ENCODE measurements at regions not wholly inside any gene's neighbourhood (a gene's known extent, or its start where the extent isn't known, plus 50 kb on each side); places are given as distances from the start of the nearest gene placed in this dataset.

DNA sequence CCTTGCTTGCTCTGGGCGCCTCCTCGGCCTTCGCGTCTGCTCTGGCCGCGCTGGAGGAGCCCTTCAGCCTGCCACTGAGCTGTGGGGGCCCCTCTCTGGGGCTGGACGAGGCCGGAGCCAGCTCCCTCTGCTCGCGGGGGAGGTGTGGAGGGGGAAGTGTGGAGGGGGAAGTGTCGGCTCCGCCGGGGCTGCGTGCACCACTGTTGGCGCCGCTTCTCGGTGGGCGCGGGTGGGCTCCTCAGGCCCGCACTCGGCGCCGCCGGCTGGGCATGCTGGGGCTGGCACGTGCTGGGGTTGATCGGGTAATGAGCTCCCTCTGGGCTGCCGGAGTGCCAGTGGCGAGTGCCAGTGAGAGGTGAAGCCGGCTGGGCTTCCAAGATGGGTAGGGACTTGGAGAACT lies 116.7 kb downstream of the CPXCR1 start:
- TF ChIP-seq, protein P1, sequence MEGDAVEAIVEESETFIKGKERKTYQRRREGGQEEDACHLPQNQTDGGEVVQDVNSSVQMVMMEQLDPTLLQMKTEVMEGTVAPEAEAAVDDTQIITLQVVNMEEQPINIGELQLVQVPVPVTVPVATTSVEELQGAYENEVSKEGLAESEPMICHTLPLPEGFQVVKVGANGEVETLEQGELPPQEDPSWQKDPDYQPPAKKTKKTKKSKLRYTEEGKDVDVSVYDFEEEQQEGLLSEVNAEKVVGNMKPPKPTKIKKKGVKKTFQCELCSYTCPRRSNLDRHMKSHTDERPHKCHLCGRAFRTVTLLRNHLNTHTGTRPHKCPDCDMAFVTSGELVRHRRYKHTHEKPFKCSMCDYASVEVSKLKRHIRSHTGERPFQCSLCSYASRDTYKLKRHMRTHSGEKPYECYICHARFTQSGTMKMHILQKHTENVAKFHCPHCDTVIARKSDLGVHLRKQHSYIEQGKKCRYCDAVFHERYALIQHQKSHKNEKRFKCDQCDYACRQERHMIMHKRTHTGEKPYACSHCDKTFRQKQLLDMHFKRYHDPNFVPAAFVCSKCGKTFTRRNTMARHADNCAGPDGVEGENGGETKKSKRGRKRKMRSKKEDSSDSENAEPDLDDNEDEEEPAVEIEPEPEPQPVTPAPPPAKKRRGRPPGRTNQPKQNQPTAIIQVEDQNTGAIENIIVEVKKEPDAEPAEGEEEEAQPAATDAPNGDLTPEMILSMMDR (IDR thresholded peaks at IDR 0.05; ENCODE audit: insufficient read depth, low read depth, low read length): no peak
- H3K27me3 ChIP-seq (ENCODE audit: control insufficient read depth, insufficient read depth, low read length): no peaks in the 10 kb centered on the region
- H3K36me3 ChIP-seq (ENCODE audit: control insufficient read depth, insufficient read depth, low read length): no peaks in the 10 kb centered on the region
- POLR2A ChIA-PET: no interaction called here
- CTCF ChIA-PET: no interaction called here
- no peak for DNase-seq (ENCODE audit: low read depth)
- H3K4me3 ChIP-seq (ENCODE audit: low read depth, low read length): no peak overlapping the region

DNA sequence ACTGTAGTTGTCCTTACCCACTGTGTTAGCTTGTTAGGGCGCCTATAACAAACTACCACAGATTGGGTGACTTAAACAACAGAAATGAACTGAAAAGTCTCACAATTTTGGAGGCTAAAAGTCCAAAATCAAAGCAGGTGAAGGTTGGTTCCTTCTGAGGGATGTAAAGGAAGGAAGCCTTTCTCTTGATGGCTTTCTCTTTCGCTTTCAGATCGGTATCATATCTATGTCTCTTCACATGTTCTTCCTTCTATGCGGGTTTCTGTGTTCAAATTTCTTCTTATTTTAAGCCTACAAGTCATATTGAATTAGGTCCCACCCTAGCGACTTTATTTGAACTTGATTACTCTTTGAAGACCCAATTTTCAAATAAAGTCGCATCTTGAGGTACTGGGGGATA lies 118.6 kb downstream of the CPXCR1 start:
- H3K36me3 ChIP-seq (ENCODE audit: control insufficient read depth, insufficient read depth, low read length): no peaks in the 10 kb centered on the region
- CTCF ChIA-PET: no interaction called here
- TF ChIP-seq, protein P1 (IDR thresholded peaks at IDR 0.05; ENCODE audit: insufficient read depth, low read depth, low read length): no peak
- DNase-seq (ENCODE audit: low read depth): no peak
- POLR2A ChIA-PET: no interaction called here
- H3K4me3 ChIP-seq (ENCODE audit: low read depth, low read length): no peak overlapping the region
- no peaks in the 10 kb centered on the region for H3K27me3 ChIP-seq (ENCODE audit: control insufficient read depth, insufficient read depth, low read length)

DNA sequence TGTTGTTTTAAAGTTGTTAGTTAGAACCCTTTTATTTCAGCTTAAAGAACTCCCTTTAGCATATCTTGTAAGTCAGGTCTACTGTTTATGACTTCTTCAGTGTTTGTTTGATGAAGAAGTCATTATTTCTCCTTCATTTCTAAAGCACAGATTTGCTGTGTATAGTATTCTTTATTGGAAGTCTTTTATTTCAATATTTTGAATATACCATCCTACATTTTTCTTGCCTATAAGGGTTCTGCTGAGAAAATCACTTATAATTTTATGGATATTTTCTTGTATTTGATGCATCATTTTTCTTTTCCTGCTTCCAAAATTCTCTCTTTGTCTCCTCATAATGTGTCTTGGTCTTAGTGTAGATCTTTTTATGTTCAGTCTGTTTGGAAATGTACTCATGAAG lies 134.5 kb downstream of the CPXCR1 start:
- POLR2A ChIA-PET: no interaction called here
- H3K4me3 ChIP-seq (ENCODE audit: low read depth, low read length): no peak overlapping the region
- CTCF ChIA-PET: no interaction called here
- no peak for DNase-seq (ENCODE audit: low read depth)
- no peaks in the 10 kb centered on the region for H3K36me3 ChIP-seq (ENCODE audit: control insufficient read depth, insufficient read depth, low read length)
- TF ChIP-seq, protein P1 (IDR thresholded peaks at IDR 0.05; ENCODE audit: insufficient read depth, low read depth, low read length): no peak
- no peaks in the 10 kb centered on the region for H3K27me3 ChIP-seq (ENCODE audit: control insufficient read depth, insufficient read depth, low read length)

DNA sequence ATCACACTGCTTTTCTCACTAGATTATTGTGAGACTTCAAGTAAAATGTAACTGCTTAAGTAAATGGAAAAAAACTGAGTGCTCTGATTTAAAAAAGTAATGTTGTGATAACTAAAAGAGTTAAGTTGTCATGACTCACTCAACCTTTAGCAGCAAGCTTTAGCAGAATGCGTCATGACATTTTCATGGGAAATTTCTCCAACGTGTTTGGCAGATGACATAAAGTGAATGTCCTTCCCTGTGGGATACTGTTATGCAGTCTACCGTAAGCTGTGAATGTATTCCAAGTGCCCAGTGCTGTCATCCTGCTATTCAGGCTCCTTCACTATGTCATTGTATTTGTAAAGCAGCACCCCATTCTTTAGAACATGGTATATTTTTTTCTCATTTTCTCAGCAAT lies 136.2 kb downstream of the CPXCR1 start:
- ChIA-PET CTCF (no interaction called here), POLR2A (no interaction called here)
- TF ChIP-seq, protein P1 (IDR thresholded peaks at IDR 0.05; ENCODE audit: insufficient read depth, low read depth, low read length): no peak
- no peaks in the 10 kb centered on the region for H3K36me3 ChIP-seq (ENCODE audit: control insufficient read depth, insufficient read depth, low read length)
- no peak for DNase-seq (ENCODE audit: low read depth)
- no peak overlapping the region for H3K4me3 ChIP-seq (ENCODE audit: low read depth, low read length)
- H3K27me3 ChIP-seq (ENCODE audit: control insufficient read depth, insufficient read depth, low read length): no peaks in the 10 kb centered on the region

DNA sequence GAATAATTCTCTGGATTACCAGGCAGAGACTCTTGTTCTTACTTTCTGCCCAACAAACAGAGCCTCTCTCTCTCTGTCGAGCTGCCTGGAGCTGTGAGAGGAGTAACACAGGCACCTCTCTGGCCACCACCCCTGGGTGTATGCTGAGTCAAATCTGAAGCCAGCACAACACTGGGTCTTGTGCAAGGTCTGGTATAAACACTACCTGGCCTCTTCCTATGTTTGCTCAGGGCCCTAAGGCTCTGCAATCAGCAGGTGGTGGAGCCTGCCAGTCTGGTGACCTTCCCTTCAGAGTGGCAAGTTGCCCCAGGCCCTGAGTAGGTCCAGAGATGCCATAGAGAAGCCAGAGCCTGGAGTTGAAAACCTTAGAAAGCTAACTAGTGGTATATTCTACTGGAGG lies 139.9 kb downstream of the CPXCR1 start:
- no peaks in the 10 kb centered on the region for H3K36me3 ChIP-seq (ENCODE audit: control insufficient read depth, insufficient read depth, low read length)
- no peaks in the 10 kb centered on the region for H3K27me3 ChIP-seq (ENCODE audit: control insufficient read depth, insufficient read depth, low read length)
- DNase-seq (ENCODE audit: low read depth): no peak
- H3K4me3 ChIP-seq (ENCODE audit: low read depth, low read length): no peak overlapping the region
- TF ChIP-seq, protein P1 (IDR thresholded peaks at IDR 0.05; ENCODE audit: insufficient read depth, low read depth, low read length): no peak
- CTCF ChIA-PET: no interaction called here
- POLR2A ChIA-PET: no interaction called here
